HepG2 (cell line): ENCODE measurements at regions not wholly inside any gene's neighbourhood (a gene's known extent, or its start where the extent isn't known, plus 50 kb on each side); places are given as distances from the start of the nearest gene placed in this dataset. TPM values are rescaled to one million over a fixed set of nuclear protein-coding genes. Genes with fewer than 3 reads are reported as not detected.

Source experiments
- TBL1XR1 ChIP-seq: fragments of 150-350 bp; IDR thresholded peaks from 2 replicates; pipeline ENCODE4 v1.6.1; 2014; ENCODE audit warnings: borderline replicate concordance, low read length; ENCODE audit not compliant: partially characterized antibody
- microRNA-seq: library from miRNA; unstranded; fragments of <30 nt; microRNA quantifications from one replicate; pipeline ENCODE4, GENCODE V29; 2020
- small RNA-seq, 3 experiments: library from RNA; depleted of rRNA; stranded (forward); fragments of <200 nt; gene quantifications; one replicate each; pipeline ENCODE3, GENCODE V24; 2012; ENCODE audit warnings: low read depth in 2 of 3, low replicate concordance in 1 of 3; ENCODE audit not compliant: insufficient read length in 3 of 3, insufficient read depth in 2 of 3

GRCh38 chr3:111012388-111013248, 59.0 kb upstream of the NECTIN3 start (continued):
- TF ChIP-seq TBL1XR1: no peak

Small RNA genes in the stretch of these regions (microRNA-seq; reads per million reads assigned to microRNA genes)
- gene MIR4445: not detected

Small RNA genes in the stretch of these regions (small RNA-seq; reads per million reads assigned to genes)
- 0 reads per million in 3 experiments for gene AC078918.1
- 0 reads per million in 3 experiments for gene MIR4445
- 0 reads per million in 3 experiments for gene RF00019
- gene RNU6ATAC15P: 0 reads per million in 3 experiments
